ENCODE measurements at regions not wholly inside any gene's neighbourhood (a gene's known extent, or its start where the extent isn't known, plus 50 kb on each side); places are given as distances from the start of the nearest gene placed in this dataset.

GRCh38 chr17:79413611-79414010 lies 197.2 kb downstream of the RBFOX3 start:
- ATAC-seq (peak; percentile 37), DNase-seq (no peak)
- intact Hi-C loops (cut with micrococcal nuclease) = no loop called here

GRCh38 chr17:79412886-79413390 lies 197.9 kb downstream of the RBFOX3 start:
- no peak for ATAC-seq
- intact Hi-C loops (cut with micrococcal nuclease) = no loop called here
- DNase-seq = no peak

- DNase-seq (no peak), ATAC-seq (no peak)
- intact Hi-C loops (cut with micrococcal nuclease) = no loop called here
These were observed 198.7 kb downstream of the RBFOX3 start for GRCh38 chr17:79412110-79412509.

- DNase-seq (no peak), ATAC-seq (no peak)
- intact Hi-C loops (cut with micrococcal nuclease) = no loop called here
These were observed 199.4 kb downstream of the RBFOX3 start for GRCh38 chr17:79411419-79411818.

- DNase-seq (no peak), ATAC-seq (no peak)
- intact Hi-C loops (cut with micrococcal nuclease) = no loop called here
These were observed 200.2 kb downstream of the RBFOX3 start for GRCh38 chr17:79410681-79411080.

- no peak for ATAC-seq
- DNase-seq = no peak
- intact Hi-C loops (cut with micrococcal nuclease) = no loop called here
These were observed 202.6 kb downstream of the RBFOX3 start for GRCh38 chr17:79408251-79408650.

GRCh38 chr17:79407385-79407784 lies 203.5 kb downstream of the RBFOX3 start:
- ATAC-seq (no peak), DNase-seq (no peak)
- intact Hi-C loops (cut with micrococcal nuclease) = no loop called here

- DNase-seq (no peak), ATAC-seq (no peak)
- intact Hi-C loops (cut with micrococcal nuclease) = no loop called here
These were observed 204.5 kb downstream of the RBFOX3 start for GRCh38 chr17:79406316-79406715.

GRCh38 chr17:79405823-79406222 lies 205.0 kb downstream of the RBFOX3 start:
- ATAC-seq = no peak
- no peak for DNase-seq
- intact Hi-C loops (cut with micrococcal nuclease) = no loop called here

- ATAC-seq = no peak
- intact Hi-C loops (cut with micrococcal nuclease) = no loop called here
- no peak for DNase-seq
These were observed 206.5 kb downstream of the RBFOX3 start for GRCh38 chr17:79404136-79404911.

- no peak for ATAC-seq
- intact Hi-C loops (cut with micrococcal nuclease) = no loop called here
- no peak for DNase-seq
These were observed 208.9 kb downstream of the RBFOX3 start for GRCh38 chr17:79401704-79402674.

GRCh38 chr17:79400989-79401703 lies 209.7 kb downstream of the RBFOX3 start:
- intact Hi-C loops (cut with micrococcal nuclease) = no loop called here
- ATAC-seq (peak; percentile 86), DNase-seq (peak; percentile 77)

- DNase-seq (no peak), ATAC-seq (no peak)
- intact Hi-C loops (cut with micrococcal nuclease) = loop anchor here (10.0 kb wide), 2 partner anchors 215 to 305 kb away; no protein-coding TSS in a partner anchor
These were observed 211.2 kb downstream of the RBFOX3 start for GRCh38 chr17:79399610-79400144.

GRCh38 chr17:79398441-79398840 lies 212.4 kb downstream of the RBFOX3 start:
- intact Hi-C loops (cut with micrococcal nuclease) = loop anchor here (10.0 kb wide), 2 partner anchors 214 to 304 kb away; no protein-coding TSS in a partner anchor
- no peak for ATAC-seq
- DNase-seq = no peak

- no peak for DNase-seq
- no peak for ATAC-seq
- intact Hi-C loops (cut with micrococcal nuclease) = loop anchor here (10.0 kb wide), 2 partner anchors 212 to 302 kb away; no protein-coding TSS in a partner anchor
These were observed 214.2 kb downstream of the RBFOX3 start for GRCh38 chr17:79396696-79397095.

- intact Hi-C loops (cut with micrococcal nuclease) = loop anchor here (10.0 kb wide), 2 partner anchors 211 to 301 kb away; no protein-coding TSS in a partner anchor
- ATAC-seq (no peak), DNase-seq (no peak)
These were observed 215.3 kb downstream of the RBFOX3 start for GRCh38 chr17:79395545-79395944.

GRCh38 chr17:79395066-79395465 lies 215.8 kb downstream of the RBFOX3 start:
- ATAC-seq (no peak), DNase-seq (no peak)
- intact Hi-C loops (cut with micrococcal nuclease) = loop anchor here (10.0 kb wide), 2 partner anchors 210 to 300 kb away; no protein-coding TSS in a partner anchor

- DNase-seq (peak; percentile 91), ATAC-seq (peak; percentile 86)
- intact Hi-C loops (cut with micrococcal nuclease) = loop anchor here (10.0 kb wide), 2 partner anchors 209 to 299 kb away; no protein-coding TSS in a partner anchor
These were observed 217.3 kb downstream of the RBFOX3 start for GRCh38 chr17:79393358-79394052.
